HG03469 (cell line): ENCODE measurements at regions not wholly inside any gene's neighbourhood (a gene's known extent, or its start where the extent isn't known, plus 50 kb on each side); places are given as distances from the start of the nearest gene placed in this dataset.

Source experiments
- ATAC-seq: cut with Tn5 transposase; IDR thresholded peaks from one replicate; pipeline ENCODE4 v1.9.1; 2021; ENCODE audit warnings: mild to moderate bottlenecking, moderate library complexity, moderate number of reproducible peaks; ENCODE audit not compliant: unreplicated experiment

- no peak for ATAC-seq
Measured at GRCh38 chr12:118467641-118468305, 91.4 kb downstream of the SUDS3 start.

- no peak for ATAC-seq
Measured at GRCh38 chr12:118472940-118473339, 96.6 kb downstream of the SUDS3 start.

GRCh38 chr12:118480235-118480634 is 103.9 kb downstream of the SUDS3 start:
- ATAC-seq = no peak

GRCh38 chr12:118488034-118488433 is 111.7 kb downstream of the SUDS3 start:
- ATAC-seq = no peak

GRCh38 chr12:118493962-118494361 is 117.6 kb downstream of the SUDS3 start:
- no peak for ATAC-seq

GRCh38 chr12:118494776-118495175 is 118.4 kb downstream of the SUDS3 start:
- no peak for ATAC-seq

- ATAC-seq = no peak
Measured at GRCh38 chr12:118495296-118495695, 118.9 kb downstream of the SUDS3 start.

GRCh38 chr12:118498171-118498570 is 121.8 kb downstream of the SUDS3 start:
- ATAC-seq = no peak

GRCh38 chr12:118500299-118500698 is 123.9 kb downstream of the SUDS3 start:
- ATAC-seq = no peak

GRCh38 chr12:118501489-118501888 is 125.1 kb downstream of the SUDS3 start:
- no peak for ATAC-seq

GRCh38 chr12:118503476-118503875 is 127.1 kb downstream of the SUDS3 start:
- no peak for ATAC-seq

GRCh38 chr12:118512669-118513068 is 136.3 kb downstream of the SUDS3 start:
- no peak for ATAC-seq

GRCh38 chr12:118513611-118514010 is 137.3 kb downstream of the SUDS3 start:
- no peak for ATAC-seq

GRCh38 chr12:118514297-118514696 is 137.9 kb downstream of the SUDS3 start:
- ATAC-seq = no peak

- ATAC-seq = no peak
Measured at GRCh38 chr12:118520214-118521035, 144.1 kb downstream of the SUDS3 start.

- ATAC-seq = no peak
Measured at GRCh38 chr12:118521036-118521370, 144.6 kb downstream of the SUDS3 start.

GRCh38 chr12:118524446-118524845 is 148.1 kb downstream of the SUDS3 start:
- no peak for ATAC-seq

- ATAC-seq = no peak
Measured at GRCh38 chr12:118525216-118525615, 148.9 kb downstream of the SUDS3 start.

GRCh38 chr12:118526255-118527095 is 150.1 kb downstream of the SUDS3 start:
- ATAC-seq = no peak

- no peak for ATAC-seq
Measured at GRCh38 chr12:118527310-118527709, 151.0 kb downstream of the SUDS3 start.

GRCh38 chr12:118528625-118529024 is 152.3 kb downstream of the SUDS3 start:
- ATAC-seq = no peak

GRCh38 chr12:118534003-118534402 is 157.6 kb downstream of the SUDS3 start:
- ATAC-seq = no peak
